ENCODE measurements at regions not wholly inside any gene's neighbourhood (a gene's known extent, or its start where the extent isn't known, plus 50 kb on each side); places are given as distances from the start of the nearest gene placed in this dataset.
"Not testable (repeated sequence)": the region's sequence is repeated elsewhere in the genome, so short reads cannot be mapped to it uniquely, and the experiment has no call there.

DNA sequence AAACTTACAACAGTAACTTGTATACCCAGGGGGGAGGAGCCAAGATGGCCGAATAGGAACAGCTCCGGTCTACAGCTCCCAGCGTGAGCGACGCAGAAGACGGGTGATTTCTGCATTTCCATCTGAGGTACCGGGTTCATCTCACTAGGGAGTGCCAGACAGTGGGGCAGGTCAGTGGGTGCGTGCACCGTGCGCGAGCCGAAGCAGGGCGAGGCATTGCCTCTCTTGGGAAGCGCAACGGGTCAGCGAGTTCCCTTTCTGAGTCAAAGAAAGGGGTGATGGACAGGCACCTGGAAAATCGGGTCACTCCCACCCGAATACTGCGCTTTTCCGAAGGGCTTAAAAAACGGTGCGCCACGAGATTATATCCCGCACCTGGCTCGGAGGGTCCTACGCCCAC lies 278.8 kb downstream of the FAM47B start:
- DNase-seq (ENCODE audit: low spot score): not testable (repeated sequence)

DNA sequence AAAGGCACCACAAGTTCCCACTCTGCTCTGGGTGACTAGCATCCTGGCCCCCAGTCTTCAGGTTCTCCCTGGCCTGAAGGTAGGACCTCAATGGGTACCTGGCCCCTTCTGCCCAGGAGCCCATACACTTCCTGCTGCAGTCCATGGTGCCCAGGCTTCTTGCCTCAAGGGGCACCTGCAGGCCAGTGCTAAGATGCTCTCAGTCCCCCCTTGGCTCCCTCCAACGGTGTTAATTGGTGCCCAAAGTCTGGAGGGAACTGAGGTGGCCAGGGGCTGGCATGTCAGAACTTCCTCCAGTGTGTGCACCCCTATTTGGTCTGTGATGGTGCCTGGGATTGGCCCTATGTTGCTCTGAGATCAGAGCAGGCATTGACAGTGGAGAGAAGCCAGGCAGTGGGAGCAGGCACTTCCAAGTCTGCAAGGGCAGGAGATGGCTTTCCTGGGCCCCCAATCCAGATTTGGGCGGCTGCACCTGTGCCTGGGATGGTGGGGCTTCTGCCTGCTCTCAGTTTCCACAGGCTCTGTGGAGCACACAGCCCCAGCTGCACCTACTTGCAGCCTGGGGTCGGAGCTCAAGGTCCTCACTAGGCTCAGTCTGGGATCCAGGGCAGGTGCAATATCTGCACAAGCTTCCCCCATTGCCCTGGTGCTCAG lies 301.6 kb downstream of the FAM47B start:
- no peak for DNase-seq (ENCODE audit: low spot score)

DNA sequence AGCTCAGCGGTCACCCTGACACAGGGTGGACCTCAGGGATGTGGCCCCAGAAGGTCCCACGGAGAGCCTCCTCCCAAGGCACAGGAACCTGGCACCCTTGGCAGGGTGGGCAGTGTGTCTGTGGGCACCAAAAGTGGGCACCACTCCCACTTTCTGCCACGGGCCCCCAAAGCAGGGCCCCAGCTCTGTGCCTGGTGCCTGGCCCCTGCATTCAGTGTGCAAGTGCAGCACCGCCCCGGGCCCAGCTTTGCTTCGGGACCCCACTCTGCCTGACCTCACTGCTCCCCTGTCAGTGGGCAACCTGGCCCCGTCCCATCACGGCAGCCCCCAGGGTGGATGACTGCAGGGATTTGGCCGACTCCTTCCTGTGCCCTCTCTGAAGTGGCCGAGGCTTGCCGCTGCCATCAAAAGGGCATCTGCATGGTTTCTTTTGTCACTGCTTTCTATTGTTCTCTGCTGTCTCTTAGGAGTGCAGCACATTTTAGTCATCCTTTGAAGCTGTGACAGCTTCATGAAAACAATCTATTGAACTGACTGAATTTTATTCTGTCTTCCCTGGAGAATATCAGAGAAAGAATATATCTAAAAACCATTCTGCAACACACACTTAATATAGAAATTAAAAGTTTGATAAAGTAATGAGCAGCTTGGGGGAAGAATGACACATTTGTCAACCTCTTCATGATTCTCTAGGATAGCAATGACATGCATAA lies 302.4 kb downstream of the FAM47B start:
- no peak for DNase-seq (ENCODE audit: low spot score)

DNA sequence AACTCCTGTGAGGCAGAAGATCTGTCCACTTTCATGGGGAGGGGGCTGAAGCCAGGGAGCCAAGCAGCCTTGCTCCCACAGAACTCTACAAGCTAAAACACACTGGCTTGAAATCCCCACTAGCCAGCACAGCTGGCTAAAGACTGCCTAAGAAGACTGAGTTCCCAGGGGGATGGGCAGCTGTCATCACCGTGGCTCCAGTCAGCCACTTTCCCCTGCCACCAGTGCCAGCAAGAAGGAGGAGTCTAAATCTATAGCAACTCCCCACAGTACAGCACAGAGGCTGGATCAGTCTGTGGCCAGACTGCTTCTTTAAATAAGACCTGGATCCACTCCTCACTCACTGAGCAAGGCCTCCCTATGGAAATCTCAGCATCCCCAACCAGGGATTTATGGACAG lies 308.6 kb downstream of the FAM47B start:
- DNase-seq (ENCODE audit: low spot score): no peak

DNA sequence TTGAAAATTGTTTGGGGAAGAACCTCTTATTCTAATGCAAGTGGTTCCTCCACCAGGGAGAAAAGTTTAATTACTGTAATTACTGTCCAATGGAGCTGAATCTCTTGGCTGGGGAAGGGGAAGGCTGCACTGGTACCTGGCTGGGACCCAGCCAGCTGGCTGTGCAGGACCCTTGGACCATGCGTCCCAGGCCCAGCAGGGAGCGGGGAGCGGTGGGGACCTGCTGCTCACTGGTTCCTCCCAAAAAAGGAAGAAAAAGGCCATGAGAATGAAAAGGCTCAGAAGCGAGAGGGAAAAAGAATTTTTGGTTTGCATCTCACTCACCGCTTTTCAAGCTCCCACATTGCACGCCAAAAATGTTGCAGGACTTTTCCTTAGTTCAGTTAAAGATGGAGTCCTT lies 333.5 kb downstream of the FAM47B start:
- DNase-seq (ENCODE audit: low spot score): no peak

DNA sequence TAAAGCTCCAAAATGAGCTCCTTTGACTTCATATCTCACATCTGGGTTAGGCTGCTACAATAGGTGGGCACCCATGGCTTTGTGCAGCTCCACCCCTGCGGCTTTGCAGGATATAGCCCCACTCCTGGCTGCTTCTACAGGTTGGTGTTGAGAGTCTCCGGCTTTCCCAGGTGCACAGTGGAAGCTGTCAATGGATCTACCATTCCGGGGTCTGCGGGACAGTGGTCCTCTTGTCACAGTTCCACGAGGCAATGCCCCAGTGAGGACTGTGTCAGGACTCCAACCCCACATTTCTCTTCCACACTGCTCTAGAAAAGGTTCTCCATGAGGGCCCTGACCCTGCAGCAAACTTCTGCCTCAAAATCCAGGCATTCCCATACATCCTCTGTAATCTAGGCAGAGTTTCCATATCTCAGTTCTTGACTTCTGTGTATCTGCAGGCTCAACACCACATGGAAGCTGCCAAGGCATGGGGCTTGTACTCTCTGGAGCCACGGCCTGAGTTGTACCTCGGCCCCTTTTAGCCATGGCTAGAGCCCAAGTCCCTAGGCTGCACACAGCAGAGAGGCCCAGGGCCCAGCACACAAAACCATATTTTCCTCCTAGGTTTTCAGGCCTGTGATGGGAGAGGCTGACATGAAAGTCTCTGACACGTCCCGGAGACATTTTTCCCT lies 342.8 kb downstream of the FAM47B start:
- no peak for DNase-seq (ENCODE audit: low spot score)

DNA sequence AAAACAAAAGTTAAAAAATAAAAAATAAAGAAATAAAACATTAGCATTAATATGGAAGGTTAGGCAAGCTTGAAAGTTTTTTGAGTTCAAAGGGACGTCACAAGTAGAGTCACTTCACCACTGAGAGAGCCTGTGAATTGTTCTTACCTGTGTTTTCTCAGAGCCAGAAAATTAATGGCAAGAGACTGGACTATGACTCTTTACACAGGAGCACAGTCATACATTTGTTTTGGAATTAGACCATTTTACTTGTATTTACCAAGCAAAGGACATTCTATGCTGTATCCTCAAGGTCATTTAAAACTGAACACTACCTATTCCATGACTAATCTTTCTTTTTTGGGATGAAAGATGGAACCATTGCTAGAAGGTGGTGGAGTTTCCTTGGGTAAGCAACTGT lies 346.1 kb downstream of the FAM47B start:
- DNase-seq (ENCODE audit: low spot score): no peak

DNA sequence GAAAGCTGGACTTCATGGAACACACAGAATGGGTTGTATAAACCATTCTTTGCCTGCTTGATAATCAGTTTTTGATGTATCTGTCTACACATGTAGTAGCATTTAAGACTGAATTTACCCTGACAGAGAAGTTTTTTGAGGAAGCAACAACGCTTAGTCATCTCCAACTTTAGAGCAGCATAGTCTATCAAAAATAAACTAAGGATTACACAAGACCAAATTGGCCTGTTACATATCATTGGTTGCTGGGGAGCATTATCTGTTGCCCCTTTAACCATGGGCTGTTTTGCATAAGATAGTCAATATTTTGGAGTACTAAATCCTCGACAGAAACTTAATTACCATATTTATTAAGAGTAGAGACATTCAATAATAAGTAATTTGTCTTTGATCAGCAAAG lies 347.4 kb downstream of the FAM47B start:
- DNase-seq (ENCODE audit: low spot score): no peak

DNA sequence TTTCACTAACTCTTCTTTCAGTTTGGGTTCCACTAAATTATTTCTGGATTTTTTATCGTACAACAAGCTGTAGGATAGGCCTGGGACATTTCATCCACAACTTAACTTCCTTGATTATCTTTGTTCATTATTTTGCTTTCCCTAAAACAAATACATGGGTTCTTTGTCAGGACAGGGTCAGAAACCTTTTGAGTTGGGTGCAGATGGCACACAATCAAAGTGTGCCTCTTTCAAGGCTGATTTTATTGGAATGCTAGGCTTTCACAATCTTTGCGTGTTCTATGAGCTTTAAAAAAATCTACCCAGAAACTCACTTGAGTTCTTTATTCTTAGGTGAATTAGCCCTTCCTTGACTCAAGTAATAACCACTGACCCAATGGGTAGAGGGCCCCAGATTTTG lies 348.4 kb downstream of the FAM47B start:
- DNase-seq (ENCODE audit: low spot score): no peak

DNA sequence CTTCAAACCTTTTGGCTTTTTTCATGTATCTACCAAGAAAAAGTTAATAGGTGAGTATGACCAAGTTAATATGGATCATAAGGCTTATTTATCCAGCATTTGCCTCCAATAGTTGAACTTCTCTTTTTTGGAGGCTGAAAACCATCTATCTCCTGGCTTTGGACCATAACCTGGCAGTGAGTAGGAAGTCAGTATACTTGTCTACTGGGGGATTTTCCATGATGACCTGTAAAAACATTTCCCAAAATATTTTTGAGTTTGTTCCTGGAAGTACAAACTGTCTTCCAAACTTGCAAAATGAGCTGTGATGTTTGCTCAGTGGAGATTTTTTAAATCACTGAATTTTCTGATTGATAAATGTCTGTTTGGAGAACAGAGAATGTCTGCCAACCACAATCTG lies 349.9 kb downstream of the FAM47B start:
- DNase-seq (ENCODE audit: low spot score): no peak

DNA sequence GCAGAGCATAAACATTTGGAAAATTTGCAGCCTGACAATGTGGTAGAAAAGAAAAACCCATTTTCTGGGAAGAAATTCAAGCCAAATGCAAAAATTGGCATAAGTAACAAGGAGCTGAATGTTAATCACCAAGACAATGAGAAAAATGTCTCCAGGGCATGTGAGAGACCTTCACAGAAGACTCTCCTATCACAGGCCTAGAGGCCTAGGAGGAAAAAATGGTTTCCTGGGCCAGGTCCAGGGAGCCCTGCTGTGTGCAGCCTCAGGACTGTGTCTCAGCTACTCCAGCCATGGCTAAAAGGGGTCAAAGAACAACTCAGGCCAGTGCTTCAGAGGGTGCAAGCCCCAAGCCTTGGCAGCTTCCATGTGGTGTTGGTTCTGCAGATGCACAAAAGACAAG lies 362.4 kb downstream of the FAM47B start:
- not testable (repeated sequence) for DNase-seq (ENCODE audit: low spot score)

DNA sequence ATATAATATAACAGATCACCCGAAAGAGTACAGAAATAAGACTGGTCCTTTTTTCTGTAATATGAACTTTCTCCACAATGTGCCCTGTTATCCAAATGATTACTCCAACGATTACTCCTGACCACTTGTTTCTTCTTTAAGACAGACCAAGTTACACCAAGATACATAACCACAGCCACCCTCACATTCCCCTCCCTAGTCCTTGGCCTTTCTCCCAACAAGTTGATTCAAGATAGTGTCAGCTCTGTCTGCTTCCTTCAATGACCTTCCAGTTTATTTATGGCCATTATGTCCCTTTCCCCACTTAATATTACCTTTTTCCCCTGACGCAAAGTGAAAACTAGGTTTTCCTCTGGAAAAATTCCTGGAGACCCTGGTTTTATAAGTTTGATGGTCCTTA lies 397.2 kb downstream of the FAM47B start:
- DNase-seq (ENCODE audit: low spot score): no peak

DNA sequence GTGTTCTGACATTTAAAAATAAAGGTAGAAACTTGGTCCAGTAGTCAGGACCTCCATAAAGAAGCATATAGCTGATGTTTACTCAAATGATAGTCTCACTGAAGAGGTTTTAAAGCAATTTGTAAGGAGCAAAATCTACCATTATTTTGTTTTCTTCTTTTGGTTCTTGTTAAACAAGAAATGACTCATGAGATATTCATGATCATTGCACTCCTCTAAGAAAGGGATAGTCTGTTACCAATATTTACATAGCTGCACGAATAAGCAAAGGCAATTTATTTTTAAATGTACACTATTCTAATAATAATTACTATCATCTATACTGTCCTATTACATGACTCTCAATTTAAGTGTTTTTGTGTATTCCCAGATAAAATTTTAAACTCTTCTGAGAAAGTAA lies 397.9 kb downstream of the FAM47B start:
- DNase-seq (ENCODE audit: low spot score): no peak

DNA sequence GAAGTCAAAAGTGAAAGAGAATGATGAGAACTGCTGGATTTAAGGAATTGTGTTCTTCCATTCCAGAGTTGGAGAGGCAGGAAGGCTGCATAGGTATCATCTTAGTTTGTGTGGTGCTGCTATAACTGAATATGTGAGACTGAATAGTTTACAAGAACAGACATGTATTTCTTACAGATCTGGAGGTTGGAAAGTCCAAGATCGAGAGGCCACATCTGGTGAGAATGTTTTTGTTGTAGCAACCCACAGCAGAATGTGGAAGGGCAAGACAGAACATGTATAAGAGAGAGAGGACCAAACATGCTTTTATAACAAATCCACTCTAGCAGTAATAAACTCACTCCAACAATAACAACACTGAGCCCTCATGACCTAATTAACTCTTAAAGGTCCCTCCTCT lies 408.6 kb downstream of the FAM47B start:
- no peak for DNase-seq (ENCODE audit: low spot score)

DNA sequence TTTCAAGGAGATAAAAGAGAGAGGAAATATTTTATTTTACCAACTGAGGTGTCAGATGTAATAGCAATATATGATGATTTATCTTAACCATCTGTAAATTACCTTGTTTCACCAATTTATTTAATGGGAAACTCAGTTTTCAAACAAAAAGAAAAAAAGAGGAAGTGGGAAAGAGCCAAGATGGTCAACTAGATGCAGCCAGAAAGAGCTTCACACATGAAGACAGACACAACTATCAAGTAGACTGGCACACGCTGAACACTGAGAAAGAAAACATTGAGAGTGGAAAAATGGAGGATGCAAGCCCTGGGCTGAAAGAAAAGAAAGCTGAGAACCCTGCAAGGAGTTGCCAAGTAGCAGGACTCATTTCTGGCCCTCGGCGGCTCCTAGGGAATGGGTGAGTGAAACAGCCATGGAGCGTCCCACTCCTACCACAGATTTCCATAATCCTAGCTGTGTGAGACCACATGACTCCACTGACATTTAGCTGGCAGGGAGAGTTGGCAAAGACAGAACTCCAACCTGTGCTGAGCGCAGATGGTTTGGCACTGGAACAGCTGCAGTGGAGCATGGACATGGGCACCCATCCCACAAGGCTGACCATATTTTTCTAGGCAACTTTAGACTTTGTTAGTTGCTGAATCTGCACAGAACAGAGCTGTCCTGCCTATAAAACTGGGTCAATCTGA lies 409.3 kb downstream of the FAM47B start:
- DNase-seq (ENCODE audit: low spot score): no peak

DNA sequence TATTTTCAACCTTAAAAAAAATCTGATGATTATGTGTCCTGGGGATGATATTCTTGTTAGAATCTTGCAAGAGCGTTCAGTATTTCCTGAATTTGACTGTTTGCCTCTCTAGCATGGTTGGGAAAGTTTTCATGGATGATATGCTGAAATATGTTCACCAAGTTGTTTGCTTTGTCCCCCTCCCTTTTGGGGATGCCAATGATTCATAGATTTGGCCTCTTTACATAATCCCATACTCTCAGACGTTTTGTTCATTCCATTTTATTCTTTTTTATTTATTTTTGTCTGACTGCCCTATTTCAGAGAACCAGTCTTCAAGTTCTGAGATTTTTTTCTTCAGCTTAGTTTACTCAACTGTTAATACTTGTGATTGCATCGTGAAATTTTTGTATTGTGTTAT lies 415.1 kb downstream of the FAM47B start:
- DNase-seq (ENCODE audit: low spot score): no peak

DNA sequence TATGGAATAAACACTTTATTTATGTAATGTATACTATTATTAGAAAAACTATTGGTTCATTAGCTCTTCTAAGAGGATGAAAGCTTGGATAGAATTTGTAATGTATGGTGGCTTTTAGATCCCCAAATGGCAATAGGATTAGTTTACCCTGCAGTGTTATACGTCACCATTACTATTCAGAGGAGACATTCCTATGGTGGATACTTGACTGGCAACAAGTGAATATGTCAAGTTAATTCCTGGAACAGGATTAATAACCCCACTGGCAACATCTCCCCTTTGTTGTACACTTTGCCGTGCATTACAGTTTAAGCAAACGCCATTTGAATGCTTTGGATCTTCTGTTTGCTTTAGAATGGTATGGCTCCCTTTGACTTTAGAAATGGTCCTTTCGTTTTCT lies 420.3 kb downstream of the FAM47B start:
- no peak for DNase-seq (ENCODE audit: low spot score)

DNA sequence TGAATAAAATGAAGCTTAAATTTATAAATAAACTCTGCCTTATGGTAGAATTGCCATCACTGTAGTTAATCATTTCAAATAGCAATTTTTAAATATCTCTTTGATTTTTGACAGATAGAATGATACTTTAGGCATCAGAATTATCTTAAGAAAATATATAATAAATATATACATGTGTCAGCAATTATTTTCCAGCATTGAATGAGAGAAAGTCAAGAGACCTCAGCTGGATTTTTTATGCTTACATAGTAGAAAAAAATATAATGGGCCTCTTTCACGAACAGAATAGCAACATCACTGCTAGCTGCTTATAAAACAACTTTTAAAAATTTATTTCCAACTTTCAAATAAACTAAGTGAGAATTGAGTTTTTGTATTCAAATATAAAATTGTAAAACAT lies 424.0 kb upstream of the MAGEB16 start:
- DNase-seq (ENCODE audit: low spot score): no peak

DNA sequence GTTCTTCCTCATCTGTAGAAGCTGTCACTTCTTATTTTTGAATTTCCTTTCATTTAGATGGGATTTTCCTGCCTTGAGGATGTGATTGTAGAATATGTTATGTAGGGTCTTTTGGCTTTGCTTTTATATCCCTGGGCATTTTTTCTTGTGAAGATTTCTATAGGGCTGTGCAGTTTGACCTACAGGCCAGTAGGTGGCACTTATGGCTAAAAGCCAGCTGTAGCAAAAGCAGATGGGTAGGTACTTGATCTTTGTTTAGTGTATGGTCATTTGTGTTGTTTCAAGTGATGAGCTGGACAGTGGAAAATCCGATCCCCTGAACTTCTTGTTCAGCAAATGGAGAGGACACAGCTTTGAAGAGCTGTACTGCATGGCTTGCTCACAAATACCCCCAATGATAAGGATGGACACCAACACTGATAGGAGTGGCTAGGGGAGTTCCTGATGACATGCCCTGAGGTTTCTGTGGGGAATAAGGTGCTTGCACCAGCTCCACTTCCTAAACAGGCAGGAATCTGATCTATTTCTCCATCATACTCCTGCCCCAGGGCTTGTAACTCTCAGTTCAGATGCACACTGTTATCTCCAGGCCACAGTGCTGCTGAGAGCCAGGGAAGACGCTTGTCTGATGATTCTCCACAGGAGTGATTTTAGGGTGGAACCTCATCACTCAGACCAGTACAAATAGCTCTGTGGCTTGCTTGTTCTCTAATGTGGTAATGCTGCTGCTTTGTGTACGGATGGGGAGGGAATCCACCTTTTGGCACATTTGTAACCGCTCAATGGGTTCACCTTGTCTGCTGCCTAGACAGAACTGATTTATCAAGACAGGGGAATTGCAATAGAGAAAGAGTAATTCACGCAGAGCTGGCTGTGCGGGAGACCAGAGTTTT lies 417.1 kb upstream of the MAGEB16 start:
- peak; percentile 2 for DNase-seq (ENCODE audit: low spot score)

DNA sequence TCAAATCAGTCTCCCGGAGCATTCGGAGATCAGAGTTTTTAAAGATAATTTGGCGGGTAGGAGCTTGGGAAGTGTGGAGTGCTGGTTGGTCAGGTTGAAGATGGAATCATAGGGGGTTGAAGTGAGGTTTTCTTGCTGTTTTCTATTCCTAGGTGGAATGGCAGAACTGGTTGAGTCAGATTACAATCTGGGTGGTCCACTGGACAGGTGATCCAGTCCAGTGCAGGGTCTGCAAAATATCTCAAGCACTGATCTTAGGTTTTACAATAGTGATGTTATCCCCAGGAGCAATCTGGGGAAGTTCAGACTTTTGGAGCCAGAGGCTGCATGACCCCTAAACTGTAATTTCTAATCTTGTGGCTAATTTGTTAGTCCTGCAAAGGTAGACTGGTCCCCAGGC lies 416.4 kb upstream of the MAGEB16 start:
- not testable (repeated sequence) for DNase-seq (ENCODE audit: low spot score)

DNA sequence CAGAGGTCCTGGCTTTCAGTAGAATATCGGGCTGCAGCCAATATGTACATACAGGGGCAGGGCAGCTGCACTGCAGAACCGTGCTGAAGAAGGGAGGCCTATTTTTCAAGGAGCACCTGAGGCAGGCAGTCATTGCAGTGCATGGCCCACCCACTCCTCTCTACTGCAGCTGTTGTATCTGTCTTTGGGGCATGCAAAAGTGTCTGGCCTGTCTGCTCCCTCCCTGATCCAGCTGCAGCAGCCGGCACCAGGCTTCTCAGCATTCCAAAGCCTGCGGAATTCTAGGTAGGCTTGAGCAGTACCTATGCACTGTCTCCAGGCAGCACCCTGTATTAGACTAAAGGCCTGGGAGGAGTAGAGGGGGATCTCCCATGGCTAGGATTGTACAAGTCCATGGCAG lies 415.2 kb upstream of the MAGEB16 start:
- DNase-seq (ENCODE audit: low spot score): no peak

DNA sequence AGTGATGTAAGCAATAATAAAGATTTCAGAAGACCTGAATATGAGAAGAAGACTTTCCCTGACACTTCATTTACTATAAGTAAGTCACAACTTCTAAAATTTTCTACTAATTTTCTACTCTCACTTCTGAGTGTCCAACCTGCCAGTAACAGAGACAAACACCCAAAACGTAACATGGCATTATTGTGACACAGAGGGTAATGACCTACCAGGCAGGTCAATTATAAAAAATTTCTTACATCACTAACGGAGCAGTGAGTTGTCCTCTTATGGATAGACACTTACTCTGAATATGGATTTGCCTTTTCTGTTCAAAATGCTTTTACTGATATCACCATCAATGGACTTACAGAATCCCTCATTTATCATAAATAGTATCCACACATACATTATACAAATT lies 405.9 kb upstream of the MAGEB16 start:
- no peak for DNase-seq (ENCODE audit: low spot score)
